ENCODE measurements at regions not wholly inside any gene's neighbourhood (a gene's known extent, or its start where the extent isn't known, plus 50 kb on each side); places are given as distances from the start of the nearest gene placed in this dataset.
A peak's percentile ranks its signal among the peaks of the same experiment; 100 is the strongest.

- DNase-seq: no peak
Observed at GRCh38 chr13:26989261-26989956, 182.2 kb downstream of the USP12 start.

- no peak for DNase-seq
Observed at GRCh38 chr13:26988059-26988769, 183.4 kb downstream of the USP12 start.

- DNase-seq: no peak
Observed at GRCh38 chr13:26987486-26988013, 184.1 kb downstream of the USP12 start.

GRCh38 chr13:26985285-26985878, 186.2 kb downstream of the USP12 start:
- peak; percentile 50 for DNase-seq

- DNase-seq: no peak
Observed at GRCh38 chr13:26984337-26984736, 187.3 kb downstream of the USP12 start.

DNA sequence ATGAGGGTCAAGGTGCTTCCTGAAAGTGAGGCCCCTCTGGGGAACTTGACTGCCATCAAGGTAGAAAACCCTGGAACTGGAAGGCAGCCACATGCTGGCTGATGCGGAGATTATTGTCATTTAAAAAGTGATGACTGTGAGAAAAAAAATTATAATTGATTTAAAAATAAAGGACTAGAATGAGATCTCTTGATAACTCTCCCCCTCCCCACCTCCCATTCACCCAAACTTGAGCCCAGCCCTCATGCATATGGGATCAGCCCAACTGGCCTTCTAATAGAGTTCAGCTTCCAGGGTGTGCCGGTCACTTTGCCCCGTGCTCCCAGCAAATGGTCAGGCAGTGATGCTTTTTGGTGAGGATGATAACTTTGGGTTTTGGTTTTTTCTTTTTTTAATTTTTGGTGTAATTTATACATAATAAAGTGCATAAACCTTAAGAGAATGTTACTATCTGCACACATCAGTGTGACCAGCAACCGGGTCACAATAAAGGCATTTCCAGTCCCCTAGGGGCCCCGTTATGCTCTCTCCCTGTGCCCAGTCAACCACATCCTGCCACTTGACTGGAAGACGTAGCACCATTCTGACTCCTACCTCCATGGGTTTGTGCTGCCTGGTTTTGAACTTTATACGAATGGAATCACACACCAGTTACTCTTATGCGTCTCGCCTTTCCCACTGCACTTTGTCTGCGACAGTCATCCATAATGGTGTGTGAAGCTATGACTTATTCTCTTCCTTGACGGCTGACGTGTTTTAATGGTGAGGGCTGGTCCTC, 187.9 kb downstream of the USP12 start:
- DNase-seq: no peak

DNA sequence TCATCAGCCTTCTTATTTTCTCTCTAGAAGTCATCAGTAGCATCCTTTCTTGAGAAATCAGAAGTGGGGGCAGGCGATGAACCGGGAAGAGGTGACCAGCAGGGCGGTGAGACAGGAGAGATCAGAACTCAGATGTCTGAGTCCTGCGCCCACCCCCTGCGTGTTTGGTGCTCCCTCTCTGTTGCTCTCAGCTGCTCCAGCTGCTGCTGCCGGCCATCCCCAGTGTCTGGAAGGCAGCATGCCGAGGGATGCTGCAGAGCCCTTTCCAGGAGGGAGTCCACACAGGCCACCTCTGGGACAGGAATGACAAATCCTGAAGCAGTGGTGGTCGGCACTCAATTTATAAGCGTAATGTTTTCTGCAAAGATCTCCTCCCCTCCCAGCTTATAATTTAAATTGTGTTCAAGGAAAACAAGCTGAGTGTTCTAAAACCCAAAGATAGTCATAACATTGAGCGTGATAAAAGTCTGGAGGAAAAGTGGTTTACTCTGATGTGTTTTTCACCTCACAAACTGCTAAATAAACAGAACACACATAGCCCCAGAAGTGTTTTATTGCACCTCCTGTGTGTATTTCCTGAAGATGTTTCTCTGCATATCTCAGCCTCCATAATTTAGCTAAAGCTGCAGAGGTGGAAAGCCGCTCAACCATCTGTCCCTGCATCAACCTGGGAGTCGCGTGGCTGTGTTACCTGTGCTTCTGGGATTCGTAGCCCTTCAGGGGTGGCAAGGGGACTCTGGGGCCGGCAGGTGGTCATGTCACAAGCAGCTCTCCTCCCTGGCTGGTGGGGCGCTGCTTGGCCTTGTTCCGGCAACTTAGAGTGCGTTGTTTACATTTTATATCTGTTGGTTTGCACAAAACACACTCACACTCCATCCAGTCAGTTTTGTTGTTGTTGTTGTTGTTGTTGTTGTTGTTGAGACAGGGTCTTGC, 191.2 kb downstream of the USP12 start:
- no peak for DNase-seq

DNA sequence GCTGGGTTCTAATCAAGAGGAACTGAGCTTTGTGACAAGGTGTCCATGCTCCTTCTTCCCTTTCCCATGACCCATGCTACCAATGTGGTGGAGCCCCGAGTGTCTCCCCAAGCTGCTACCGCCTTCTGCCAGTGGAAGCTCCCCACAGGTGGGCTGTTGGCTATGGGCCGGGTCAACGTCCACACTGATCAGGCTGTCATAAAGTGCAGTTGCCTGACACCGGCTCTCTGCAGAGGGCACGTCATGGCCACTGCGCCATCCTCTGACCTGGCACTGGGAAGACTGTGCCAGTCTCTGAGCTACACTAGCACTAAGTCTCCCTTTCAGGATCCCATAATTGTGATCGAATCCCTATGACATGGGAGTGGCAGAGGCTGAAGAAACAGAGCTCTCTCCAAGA, 192.3 kb downstream of the USP12 start:
- no peak for DNase-seq

DNA sequence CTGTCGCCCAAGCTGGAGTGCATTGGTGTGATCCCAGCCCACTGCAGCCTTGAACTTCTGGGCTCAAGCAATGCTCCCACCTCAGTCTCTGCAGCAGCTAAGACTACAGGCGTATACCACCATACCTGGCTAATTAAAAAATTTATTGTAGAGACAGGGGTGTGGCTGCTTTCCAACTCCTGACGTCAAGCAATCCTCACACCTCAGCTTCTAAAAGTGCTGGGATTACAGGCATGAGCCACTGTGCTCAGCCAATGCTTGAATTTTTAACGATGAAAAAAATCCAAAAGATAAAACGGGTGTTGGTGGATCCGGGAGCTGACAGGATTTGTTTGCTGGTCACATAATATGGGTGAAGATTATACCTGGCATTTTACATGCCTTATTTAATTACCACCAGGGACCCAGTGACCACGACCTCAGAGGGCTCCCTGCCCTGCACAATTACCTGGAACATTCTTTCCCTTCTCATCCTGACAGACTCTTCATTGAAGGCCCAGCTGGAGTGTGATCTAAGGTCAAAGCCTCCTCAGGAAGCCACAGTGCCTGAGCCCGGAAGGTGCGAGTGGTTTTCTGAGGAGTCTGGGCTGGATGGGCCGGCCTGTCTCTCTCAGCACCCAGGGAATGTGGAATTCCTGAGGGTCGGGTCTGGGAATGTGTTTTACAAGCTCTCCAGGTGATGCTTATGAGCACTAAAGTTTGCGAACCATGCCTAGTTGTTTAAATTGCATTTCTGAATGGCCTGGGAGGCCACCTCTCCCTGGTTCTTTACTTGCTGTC, 193.3 kb downstream of the USP12 start:
- DNase-seq: no peak

DNA sequence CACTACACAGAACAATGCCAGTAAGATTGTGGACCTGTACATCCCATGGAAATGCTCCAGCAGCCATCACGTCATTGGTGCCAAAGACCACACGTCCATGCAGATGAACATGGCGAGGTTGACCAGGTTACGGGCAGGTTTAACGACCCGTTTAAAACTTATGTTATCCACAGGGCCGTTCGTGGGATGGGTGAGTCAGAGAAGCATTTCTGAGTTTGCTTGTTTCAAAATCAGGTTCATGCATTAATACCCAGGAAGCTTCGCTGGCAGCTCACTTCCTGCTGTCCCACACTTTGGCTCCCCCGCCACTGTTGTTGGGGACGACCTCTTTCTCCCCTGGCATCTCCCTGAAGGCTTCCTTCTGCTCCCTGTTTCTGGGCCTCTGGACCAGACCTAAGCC, 194.1 kb downstream of the USP12 start:
- DNase-seq: no peak

DNA sequence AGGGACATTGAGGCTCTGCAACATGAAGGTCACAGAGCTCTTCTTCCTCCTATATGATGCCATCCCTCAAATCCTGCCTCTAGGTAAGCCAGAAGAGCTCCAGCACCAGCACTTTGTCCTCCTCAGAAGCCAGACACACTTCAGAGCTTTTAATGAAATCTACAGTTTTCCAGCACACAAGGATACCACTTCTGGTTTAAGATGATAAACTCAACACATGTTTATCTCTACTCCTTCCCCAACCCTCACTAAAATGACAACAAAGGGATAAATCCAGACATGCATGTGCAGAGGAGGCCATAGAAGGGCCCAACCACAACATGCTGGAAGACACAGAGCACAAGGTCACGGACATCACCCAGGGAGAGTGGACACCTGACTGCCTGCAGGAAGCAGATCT, 195.3 kb downstream of the USP12 start:
- DNase-seq: no peak

DNA sequence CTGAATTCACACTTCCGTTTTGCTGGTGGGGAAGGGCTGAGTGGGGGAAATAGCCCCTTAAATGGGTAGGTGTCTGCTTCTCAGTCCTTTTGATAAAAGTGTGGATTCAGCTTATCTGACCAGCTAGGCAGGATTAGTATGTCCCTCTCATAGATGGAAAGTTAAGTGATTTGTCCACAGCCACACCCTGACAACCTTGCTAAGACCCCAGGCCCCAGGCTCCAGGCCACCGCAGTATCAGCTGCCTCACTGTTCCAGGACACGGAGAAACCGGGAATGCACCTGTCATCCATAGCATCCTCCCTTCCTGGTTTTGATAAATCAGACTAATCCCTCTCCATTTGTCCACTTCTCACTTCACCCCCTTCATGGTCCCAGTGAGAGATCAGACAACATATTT, 197.7 kb downstream of the USP12 start:
- no peak for DNase-seq

- no peak for DNase-seq
Observed at GRCh38 chr13:26973295-26973694, 198.3 kb downstream of the USP12 start.

- DNase-seq: peak; percentile 77
Observed at GRCh38 chr13:26971990-26972887, 199.4 kb downstream of the USP12 start.

DNA sequence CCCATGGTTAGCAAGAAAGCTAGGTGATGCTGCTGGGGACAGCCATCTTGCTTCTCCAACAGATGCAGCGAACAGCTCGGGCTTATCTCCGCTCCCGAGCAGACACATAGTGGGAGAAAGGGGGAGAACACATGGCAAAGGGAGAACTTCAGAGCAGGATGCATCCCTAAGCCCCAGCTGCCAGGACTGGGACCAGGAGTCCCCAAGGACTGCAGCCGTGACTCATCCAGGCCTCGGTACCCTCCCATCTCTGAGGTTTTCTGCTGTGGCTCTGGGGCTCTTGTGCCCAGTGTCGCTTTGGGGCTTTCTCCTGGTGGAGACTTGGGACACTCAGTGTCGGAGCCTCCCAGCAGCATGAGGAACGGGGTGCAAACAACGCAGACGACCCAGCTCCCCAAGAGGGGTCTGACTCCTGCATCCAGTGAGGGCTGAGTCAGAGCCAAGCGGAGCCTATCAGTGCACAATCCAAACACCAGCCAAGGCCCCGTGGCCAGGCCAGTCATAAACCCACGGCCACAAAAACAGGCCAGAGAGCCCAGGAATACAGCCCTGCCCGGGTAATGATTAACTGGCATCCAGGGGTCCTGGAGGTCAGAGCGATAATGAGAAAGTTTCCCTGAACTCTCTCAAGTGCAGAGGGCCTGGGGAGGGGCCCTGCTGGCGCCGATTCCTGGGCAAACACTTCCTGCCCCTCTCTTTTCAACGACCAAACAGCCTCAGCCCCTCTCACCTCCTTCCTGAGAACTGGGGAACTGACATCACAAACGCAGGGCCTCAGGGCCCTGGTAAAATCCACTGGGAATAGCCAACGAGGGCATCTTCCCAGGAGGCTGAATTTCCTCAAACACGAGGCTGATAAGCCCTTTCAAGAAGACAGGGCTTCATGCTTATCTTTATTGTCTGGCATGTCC, 202.9 kb downstream of the USP12 start:
- DNase-seq: no peak

DNA sequence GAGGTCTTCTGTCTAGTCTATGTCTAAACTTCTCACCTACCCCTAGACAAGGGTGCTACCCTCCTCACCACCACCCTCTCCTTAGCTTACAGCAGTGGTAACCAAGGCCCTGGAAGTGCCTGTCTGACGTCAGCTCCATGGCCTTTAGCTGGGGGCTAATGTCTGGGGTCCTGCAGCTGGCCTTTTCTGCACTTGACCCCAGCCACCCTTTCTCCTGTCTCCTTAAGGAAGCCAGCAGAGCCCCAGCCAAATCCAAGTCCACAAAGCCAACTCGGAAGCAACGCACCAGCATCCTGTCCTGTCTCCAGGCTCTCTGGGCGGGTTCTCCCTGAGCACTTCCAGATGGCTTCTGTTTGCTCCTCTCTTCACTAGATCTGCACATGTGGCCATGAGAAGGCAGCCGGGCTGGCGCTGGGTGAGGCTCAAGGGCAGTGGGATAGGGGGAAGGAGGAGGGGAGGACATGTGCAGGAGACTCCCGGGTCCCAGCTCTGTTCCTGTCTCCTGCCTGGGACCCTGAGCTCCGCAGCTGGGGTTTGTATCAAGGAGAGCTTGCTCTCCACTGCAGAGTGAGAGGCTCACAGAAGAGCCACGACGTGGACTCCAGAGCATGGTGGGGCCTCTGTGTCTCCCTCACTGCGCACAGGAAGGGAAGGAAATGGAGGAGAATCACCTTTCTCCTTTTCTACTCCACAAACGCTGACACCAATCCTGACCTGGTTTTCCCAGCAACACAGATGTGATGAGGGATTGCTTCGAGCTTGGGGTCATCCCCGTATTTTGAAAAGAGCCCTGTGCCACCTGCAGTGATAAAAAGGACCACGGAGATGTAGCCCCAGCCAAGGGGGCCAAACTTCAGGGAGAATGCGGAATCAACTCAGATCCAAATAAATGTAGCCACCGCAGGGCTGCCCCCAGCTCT, 204.2 kb downstream of the USP12 start:
- DNase-seq: no peak

DNA sequence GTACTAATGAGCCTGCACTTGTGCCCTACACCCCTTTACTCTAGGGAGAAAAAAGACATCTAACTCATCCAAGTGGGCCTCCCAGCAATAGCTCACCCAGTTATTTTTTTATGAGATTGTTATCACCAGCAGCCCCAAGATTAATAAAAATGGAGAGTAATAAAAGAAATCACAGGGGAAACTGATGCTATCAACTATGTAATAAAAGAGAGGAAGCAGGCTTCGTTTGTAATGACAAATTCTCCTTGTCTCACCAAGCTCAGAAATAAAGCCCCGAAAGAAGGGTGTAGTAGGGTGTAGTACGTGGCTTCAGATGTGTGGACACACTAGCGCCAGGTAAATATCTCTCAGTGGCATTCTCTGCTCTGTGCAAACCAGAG, 204.9 kb downstream of the USP12 start:
- DNase-seq: no peak

Data from NCI-H2029 (cell line).